GM13976 (cell line): ENCODE measurements at regions not wholly inside any gene's neighbourhood (a gene's known extent, or its start where the extent isn't known, plus 50 kb on each side); places are given as distances from the start of the nearest gene placed in this dataset.

Experiments
- DNase-seq: peaks from one replicate; pipeline ENCODE4 v3.0.0; 2012; ENCODE audit warnings: low spot score
- CTCF ChIP-seq: IDR thresholded peaks from 2 replicates; pipeline ENCODE4 v1.5.1; 2012; ENCODE audit warnings: borderline replicate concordance, mild to moderate bottlenecking; ENCODE audit not compliant: insufficient read depth; ENCODE audit errors: extremely low read depth, missing control alignments, control extremely low read depth
- in situ Hi-C: fragments of 300-500 bp; cut with MboI; formaldehyde crosslinking; loops from one replicate; pipeline ENCODE4 v1.12.0; 2022; ENCODE audit warnings: low sequenced_read_pairs, mixed read lengths, inconsistent platforms; ENCODE audit not compliant: unreplicated experiment

GRCh38 chr2:114330594-114330993 is 111.8 kb upstream of the DPP10 start:
- in situ Hi-C loops: no loop called here
- no peak for TF ChIP-seq CTCF
- no peak for DNase-seq

- in situ Hi-C loops: no loop called here
- no peak for DNase-seq
- no peak for TF ChIP-seq CTCF
Measured at GRCh38 chr2:114331934-114332333, 110.5 kb upstream of the DPP10 start.

- in situ Hi-C loops: no loop called here
- no peak for TF ChIP-seq CTCF
- DNase-seq: no peak
Measured at GRCh38 chr2:114345246-114345645, 97.2 kb upstream of the DPP10 start.

DNA sequence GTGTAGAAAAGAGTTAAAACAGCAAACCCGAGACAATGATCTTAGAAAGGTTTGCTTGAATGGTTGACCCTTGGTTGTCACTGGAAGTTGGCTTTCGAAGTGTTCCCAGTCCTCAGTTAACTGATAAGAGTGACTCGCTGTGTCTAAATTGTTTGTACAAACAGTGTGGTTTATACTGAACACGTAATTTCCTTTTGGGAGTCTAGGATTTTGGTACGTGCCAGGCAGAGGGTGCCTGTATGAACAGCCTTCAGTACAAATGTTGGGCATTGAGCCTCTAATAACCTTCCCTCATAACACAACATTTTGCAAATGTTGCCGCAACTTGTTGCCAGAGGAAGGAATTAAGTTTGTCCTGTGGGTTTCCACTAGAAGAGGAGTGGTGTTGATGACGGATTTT is 95.8 kb upstream of the DPP10 start:
- TF ChIP-seq CTCF: no peak
- no peak for DNase-seq
- in situ Hi-C loops: no loop called here

DNA sequence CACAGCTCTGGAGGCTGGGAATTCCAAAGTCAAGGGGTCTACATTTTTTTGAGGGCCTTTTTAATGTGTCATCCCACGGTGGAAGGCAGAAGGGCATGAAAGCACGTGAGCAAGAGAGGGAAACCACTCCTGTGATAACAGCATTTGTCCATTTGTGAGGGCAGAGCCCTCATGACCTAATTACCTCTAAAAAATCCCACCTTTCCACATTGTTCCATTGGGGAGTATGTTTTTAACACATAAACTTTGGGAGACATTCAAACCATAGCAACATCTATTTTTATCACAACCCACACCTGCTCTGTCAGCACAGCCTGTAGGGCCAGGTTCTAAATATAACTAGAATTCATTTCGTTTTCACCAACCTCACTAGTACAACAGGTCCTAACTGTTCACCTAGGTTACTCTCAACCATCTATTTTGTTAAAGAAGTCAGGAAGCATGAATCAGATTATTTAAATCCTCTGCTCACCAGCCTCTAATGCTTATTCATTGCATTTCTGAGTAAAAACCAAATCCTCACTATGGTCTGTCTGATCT is 92.2 kb upstream of the DPP10 start:
- DNase-seq: no peak
- TF ChIP-seq CTCF: no peak
- in situ Hi-C loops: no loop called here

GRCh38 chr2:114352988-114353387 is 89.5 kb upstream of the DPP10 start:
- no peak for TF ChIP-seq CTCF
- in situ Hi-C loops: no loop called here
- DNase-seq: no peak

DNA sequence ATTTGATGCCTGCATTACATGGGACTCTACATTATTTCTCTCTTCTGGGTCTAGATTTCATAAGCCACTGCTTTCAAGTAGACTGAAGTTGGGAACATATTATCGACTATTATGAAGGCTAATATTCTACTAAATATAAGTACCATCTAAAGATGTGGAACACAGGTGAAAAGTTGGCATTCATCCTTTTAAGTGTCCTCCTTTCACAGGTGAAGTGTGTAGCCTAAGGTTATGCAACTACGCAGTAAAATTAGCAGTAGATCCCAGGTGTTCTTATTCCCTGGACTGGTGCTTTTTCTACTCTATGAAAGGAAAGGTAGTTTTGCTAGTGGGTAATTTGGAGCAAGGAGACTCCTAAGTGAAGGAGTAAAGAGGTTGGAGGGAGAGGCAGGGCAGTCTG is 88.2 kb upstream of the DPP10 start:
- no peak for DNase-seq
- in situ Hi-C loops: no loop called here
- TF ChIP-seq CTCF: no peak
